Osteoblast (primary cell): ENCODE measurements at regions not wholly inside any gene's neighbourhood (a gene's known extent, or its start where the extent isn't known, plus 50 kb on each side); places are given as distances from the start of the nearest gene placed in this dataset.
A peak's percentile ranks its signal among the peaks of the same experiment; 100 is the strongest.

ENCODE experiments used
- DNase-seq: peaks from one replicate; pipeline ENCODE4 v3.0.0; 2011; ENCODE audit warnings: low spot score, mixed read lengths; ENCODE audit not compliant: insufficient read length; ENCODE audit errors: missing footprints
- H2AFZ ChIP-seq: 2 replicates; pipeline ENCODE4 v1.6.0; 2011; ENCODE audit warnings: mild to moderate bottlenecking, low read length
- H3K27ac ChIP-seq: 2 replicates; pipeline ENCODE4 v1.5.1; 2011; ENCODE audit warnings: mild to moderate bottlenecking, low read depth, low read length, moderate library complexity
- H3K27me3 ChIP-seq: 2 replicates; pipeline ENCODE4 v1.6.0; 2012; ENCODE audit warnings: mild to moderate bottlenecking, control low read depth, inconsistent platforms, low read length, moderate library complexity; ENCODE audit not compliant: insufficient read depth
- H3K36me3 ChIP-seq: 2 replicates; pipeline ENCODE4 v1.5.1; 2011; ENCODE audit warnings: mild to moderate bottlenecking, low read length, control low read depth, moderate library complexity; ENCODE audit not compliant: insufficient read depth
- H3K4me1 ChIP-seq: 2 replicates; pipeline ENCODE4 v1.5.1; 2011; ENCODE audit warnings: mild to moderate bottlenecking, low read length, control low read depth, moderate library complexity; ENCODE audit not compliant: insufficient read depth
- H3K4me2 ChIP-seq: 2 replicates; pipeline ENCODE4 v1.6.0; 2011; ENCODE audit warnings: mild to moderate bottlenecking, low read length; ENCODE audit not compliant: insufficient read depth
- H3K4me3 ChIP-seq: fragments of 200-600 bp; sonication (generic); 3 replicates; pipeline ENCODE4 v1.5.1; 2012; ENCODE audit warnings: mild to moderate bottlenecking, low read length, inconsistent platforms; ENCODE audit not compliant: insufficient read depth
- H3K79me2 ChIP-seq: 2 replicates; pipeline ENCODE4 v1.6.0; 2012; ENCODE audit warnings: mild to moderate bottlenecking, low read length, control low read depth, inconsistent platforms; ENCODE audit not compliant: insufficient read depth
- H3K9me3 ChIP-seq: 2 replicates; pipeline ENCODE4 v1.5.1; 2011; ENCODE audit warnings: low read depth, low read length, control low read depth
- H4K20me1 ChIP-seq: 2 replicates; pipeline ENCODE4 v1.6.0; 2012; ENCODE audit warnings: mild to moderate bottlenecking, low read length, control low read depth; ENCODE audit not compliant: insufficient read depth
- CTCF ChIP-seq: IDR thresholded peaks from 2 replicates; pipeline ENCODE4 v1.5.1; 2011; ENCODE audit warnings: mild to moderate bottlenecking, low read depth, low read length, moderate library complexity; ENCODE audit errors: extremely low read depth

GRCh38 chr3:187974871-187975271 is 179.1 kb upstream of the LPP start:
- Histone ChIP-seq H3K9me3 (no peaks in the 10 kb centered on the region), H4K20me1 (no peaks in the 10 kb centered on the region), H3K27ac (no peak overlapping the region), H3K4me2 (no peak overlapping the region), H3K4me3 (no peak overlapping the region), H2AFZ (no peak overlapping the region), H3K4me1 (peaks cover 8% of the 10 kb centered on the region), H3K36me3 (no peaks in the 10 kb centered on the region), H3K27me3 (no peaks in the 10 kb centered on the region), H3K79me2 (no peaks in the 10 kb centered on the region)
- DNase-seq: no peak
- no peak for TF ChIP-seq CTCF

GRCh38 chr3:187975561-187976364 is 178.2 kb upstream of the LPP start:
- Histone ChIP-seq H2AFZ (peak overlapping the region; percentile 55), H3K4me2 (no peak overlapping the region), H3K27ac (no peak overlapping the region), H3K4me3 (no peak overlapping the region), H3K9me3 (no peaks in the 10 kb centered on the region), H3K79me2 (no peaks in the 10 kb centered on the region), H3K36me3 (no peaks in the 10 kb centered on the region), H3K4me1 (peaks cover 8% of the 10 kb centered on the region), H4K20me1 (no peaks in the 10 kb centered on the region), H3K27me3 (no peaks in the 10 kb centered on the region)
- DNase-seq: no peak
- TF ChIP-seq CTCF: no peak

- H3K79me2 ChIP-seq: no peaks in the 10 kb centered on the region
- no peaks in the 10 kb centered on the region for H3K36me3 ChIP-seq
- no peak for DNase-seq
- peaks cover 8% of the 10 kb centered on the region for H3K4me1 ChIP-seq
- no peaks in the 10 kb centered on the region for H3K9me3 ChIP-seq
- TF ChIP-seq CTCF: no peak
- H3K27ac ChIP-seq: no peak overlapping the region
- no peak overlapping the region for H3K4me3 ChIP-seq
- H2AFZ ChIP-seq: no peak overlapping the region
- no peak overlapping the region for H3K4me2 ChIP-seq
- no peaks in the 10 kb centered on the region for H4K20me1 ChIP-seq
- no peaks in the 10 kb centered on the region for H3K27me3 ChIP-seq
These were observed 177.5 kb upstream of the LPP start for GRCh38 chr3:187976365-187976900.

- H3K36me3 ChIP-seq: no peaks in the 10 kb centered on the region
- H3K4me1 ChIP-seq: peaks cover 8% of the 10 kb centered on the region
- no peaks in the 10 kb centered on the region for H3K27me3 ChIP-seq
- no peak overlapping the region for H3K4me2 ChIP-seq
- no peak for TF ChIP-seq CTCF
- no peaks in the 10 kb centered on the region for H3K79me2 ChIP-seq
- no peak overlapping the region for H3K4me3 ChIP-seq
- H4K20me1 ChIP-seq: no peaks in the 10 kb centered on the region
- no peaks in the 10 kb centered on the region for H3K9me3 ChIP-seq
- no peak overlapping the region for H3K27ac ChIP-seq
- DNase-seq: no peak
- H2AFZ ChIP-seq: no peak overlapping the region
These were observed 176.3 kb upstream of the LPP start for GRCh38 chr3:187977659-187978058.
